Gastrocnemius medialis (tissue), 4 donors: ENCODE measurements at regions not wholly inside any gene's neighbourhood (a gene's known extent, or its start where the extent isn't known, plus 50 kb on each side); places are given as distances from the start of the nearest gene placed in this dataset.

Experiments
- ATAC-seq, 2 donors: fragments of 150-250 bp; one replicate each; pipeline ENCODE4 v1.9.1; 2016
- DNase-seq, 2 donors: peaks; one replicate each; pipeline ENCODE4 v3.0.0-alpha.2; 2019
- H3K27ac ChIP-seq, 4 donors: fragments of 200-600 bp; sonication (generic); 1 replicate in 1 of 4; 2 replicates in 3 of 4; pipeline ENCODE4 v1.5.1; 2016 to 2018; ENCODE audit warnings: mild to moderate bottlenecking in 2 of 4, moderate library complexity in 1 of 4
- H3K27me3 ChIP-seq, 3 donors: fragments of 200-600 bp; sonication (generic) in 2 of 3; 1 replicate in 1 of 3; 2 replicates in 2 of 3; pipeline versions ENCODE4 v1.5.1 to v1.6.0; 2016 to 2019; ENCODE audit warnings: mild to moderate bottlenecking in 1 of 3, moderate library complexity in 1 of 3
- H3K36me3 ChIP-seq, 2 donors: fragments of 200-600 bp; sonication (generic) in 1 of 2; one replicate each; pipeline ENCODE4 v1.5.1; 2017 to 2018
- H3K4me1 ChIP-seq, 2 donors: fragments of 200-600 bp; sonication (generic) in 1 of 2; one replicate each; pipeline ENCODE4 v1.5.1; 2016 to 2017; ENCODE audit warnings: mild to moderate bottlenecking in 2 of 2
- H3K4me3 ChIP-seq, 4 donors: fragments of 200-600 bp; sonication (generic) in 3 of 4; 1 replicate in 1 of 4; 2 replicates in 3 of 4; pipeline ENCODE4 v1.5.1; 2016 to 2019; ENCODE audit warnings: mild to moderate bottlenecking in 2 of 4
- H3K9me3 ChIP-seq, 3 donors: fragments of 200-600 bp; sonication (generic) in 2 of 3; 1 replicate in 1 of 3; 2 replicates in 2 of 3; pipeline ENCODE4 v1.5.1; 2016 to 2019
- POLR2A ChIP-seq, 2 donors: fragments of 450-650 bp; IDR thresholded peaks; one replicate each; pipeline ENCODE4 v1.6.1; 2017; ENCODE audit warnings: antibody characterized with exemption in 2 of 2, mild to moderate bottlenecking in 2 of 2, moderate library complexity in 2 of 2
- in situ Hi-C, 4 donors: fragments of 200-750 bp; cut with MboI; loops; one replicate each; pipeline versions ENCODE4 v1.15.0 to v1.8.0; 2017; ENCODE audit warnings: low sequenced_read_pairs in 4 of 4
- intact Hi-C: fragments of 100-400 bp; cut with DNase I; formaldehyde crosslinking; loops from one replicate; pipeline ENCODE4 v1.15.1; 2023; ENCODE audit warnings: low total_unique reads
- TF ChIP-seq, protein P1 (sequence below), 5 experiments: fragments of 450-650 bp in 3 of 5; fragments of 200-600 bp in 2 of 5; sonication (generic) in 2 of 5; IDR thresholded peaks in 4 of 5; conservative IDR thresholded peaks in 1 of 5; 1 replicate in 4 of 5; 2 replicates in 1 of 5; pipeline ENCODE4 v1.5.1; 2016 to 2019; ENCODE audit warnings: antibody characterized with exemption in 5 of 5, mild to moderate bottlenecking in 3 of 5, moderate library complexity in 3 of 5

DNA sequence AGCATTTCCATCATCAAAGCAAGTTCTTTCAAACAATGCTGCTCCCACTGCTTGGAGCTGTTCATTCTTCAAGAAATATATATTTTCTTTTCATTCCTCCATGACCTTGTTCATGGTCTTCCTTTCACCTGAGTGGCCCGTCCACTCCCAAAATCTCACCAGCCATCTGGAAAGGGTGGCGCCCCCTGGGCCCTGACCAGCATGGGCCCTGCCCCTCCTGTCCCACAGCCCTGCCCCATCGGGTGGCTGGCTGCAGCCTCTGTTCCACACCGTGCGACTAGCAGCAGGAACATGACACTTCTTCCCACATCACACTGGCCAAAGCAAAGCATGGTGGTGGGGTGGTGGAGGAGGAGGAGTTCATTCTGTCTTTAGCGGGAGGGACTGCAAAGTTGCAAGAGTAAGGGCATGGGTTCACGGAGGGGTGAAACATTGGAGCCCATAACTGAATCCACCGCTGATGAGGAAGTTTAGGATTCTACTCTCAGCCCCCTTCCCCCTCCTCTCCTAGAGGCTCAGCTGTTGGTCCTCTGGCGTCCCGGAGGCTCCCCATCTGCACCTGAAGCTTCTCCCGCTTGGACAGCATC lies 195.2 kb upstream of the SLC24A3 start:
- H3K27me3 ChIP-seq = no peaks in the 10 kb centered on the region
- peaks cover 0 to 13% of the 10 kb centered on the region in 2 donors for H3K4me1 ChIP-seq
- no peak overlapping the region for H3K27ac ChIP-seq
- intact Hi-C loops (no loop called here), in situ Hi-C loops (no loop called here)
- no peak for ATAC-seq
- no peak overlapping the region for H3K4me3 ChIP-seq
- H3K9me3 ChIP-seq = no peaks in the 10 kb centered on the region
- DNase-seq = no peak
- TF ChIP-seq POLR2A (IDR thresholded peaks at IDR 0.05) = no peak
- TF ChIP-seq, protein P1, sequence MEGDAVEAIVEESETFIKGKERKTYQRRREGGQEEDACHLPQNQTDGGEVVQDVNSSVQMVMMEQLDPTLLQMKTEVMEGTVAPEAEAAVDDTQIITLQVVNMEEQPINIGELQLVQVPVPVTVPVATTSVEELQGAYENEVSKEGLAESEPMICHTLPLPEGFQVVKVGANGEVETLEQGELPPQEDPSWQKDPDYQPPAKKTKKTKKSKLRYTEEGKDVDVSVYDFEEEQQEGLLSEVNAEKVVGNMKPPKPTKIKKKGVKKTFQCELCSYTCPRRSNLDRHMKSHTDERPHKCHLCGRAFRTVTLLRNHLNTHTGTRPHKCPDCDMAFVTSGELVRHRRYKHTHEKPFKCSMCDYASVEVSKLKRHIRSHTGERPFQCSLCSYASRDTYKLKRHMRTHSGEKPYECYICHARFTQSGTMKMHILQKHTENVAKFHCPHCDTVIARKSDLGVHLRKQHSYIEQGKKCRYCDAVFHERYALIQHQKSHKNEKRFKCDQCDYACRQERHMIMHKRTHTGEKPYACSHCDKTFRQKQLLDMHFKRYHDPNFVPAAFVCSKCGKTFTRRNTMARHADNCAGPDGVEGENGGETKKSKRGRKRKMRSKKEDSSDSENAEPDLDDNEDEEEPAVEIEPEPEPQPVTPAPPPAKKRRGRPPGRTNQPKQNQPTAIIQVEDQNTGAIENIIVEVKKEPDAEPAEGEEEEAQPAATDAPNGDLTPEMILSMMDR (IDR thresholded peaks at IDR 0.05 in 4 of 5, conservative IDR thresholded peaks at IDR 0.05 in 1 of 5) = no peak
- no peaks in the 10 kb centered on the region for H3K36me3 ChIP-seq

GRCh38 chr20:19018881-19019280 lies 193.6 kb upstream of the SLC24A3 start:
- Histone ChIP-seq H3K27ac (no peak overlapping the region), H3K27me3 (no peaks in the 10 kb centered on the region), H3K36me3 (no peaks in the 10 kb centered on the region), H3K4me1 (no peaks in the 10 kb centered on the region), H3K4me3 (no peak overlapping the region), H3K9me3 (no peaks in the 10 kb centered on the region)
- TF ChIP-seq, protein P1 (IDR thresholded peaks at IDR 0.05 in 4 of 5, conservative IDR thresholded peaks at IDR 0.05 in 1 of 5) = no peak
- no peak for TF ChIP-seq POLR2A (IDR thresholded peaks at IDR 0.05)
- ATAC-seq = no peak
- in situ Hi-C loops = no loop called here
- intact Hi-C loops = no loop called here
- DNase-seq = no peak

- Histone ChIP-seq H3K9me3 (no peaks in the 10 kb centered on the region), H3K27me3 (no peaks in the 10 kb centered on the region), H3K36me3 (no peaks in the 10 kb centered on the region), H3K27ac (no peak overlapping the region), H3K4me3 (no peak overlapping the region), H3K4me1 (no peaks in the 10 kb centered on the region)
- no peak for DNase-seq
- in situ Hi-C loops (no loop called here), intact Hi-C loops (no loop called here)
- no peak for ATAC-seq
- no peak for TF ChIP-seq POLR2A (IDR thresholded peaks at IDR 0.05)
- TF ChIP-seq, protein P1 (IDR thresholded peaks at IDR 0.05 in 4 of 5, conservative IDR thresholded peaks at IDR 0.05 in 1 of 5) = no peak
Measured at GRCh38 chr20:19019734-19020364, 192.6 kb upstream of the SLC24A3 start.

- intact Hi-C loops = no loop called here
- in situ Hi-C loops = no loop called here
- H3K27me3 ChIP-seq = no peaks in the 10 kb centered on the region
- no peaks in the 10 kb centered on the region for H3K36me3 ChIP-seq
- ATAC-seq (no peak), DNase-seq (no peak)
- H3K27ac ChIP-seq = no peak overlapping the region
- H3K4me3 ChIP-seq = no peak overlapping the region
- TF ChIP-seq, protein P1 (IDR thresholded peaks at IDR 0.05 in 4 of 5, conservative IDR thresholded peaks at IDR 0.05 in 1 of 5) = no peak
- TF ChIP-seq POLR2A (IDR thresholded peaks at IDR 0.05) = no peak
- H3K4me1 ChIP-seq = peaks cover 5 to 8% of the 10 kb centered on the region in 2 donors
- H3K9me3 ChIP-seq = no peaks in the 10 kb centered on the region
Measured at GRCh38 chr20:19021406-19022117, 190.9 kb upstream of the SLC24A3 start.
